ENCODE measurements at regions not wholly inside any gene's neighbourhood (a gene's known extent, or its start where the extent isn't known, plus 50 kb on each side); places are given as distances from the start of the nearest gene placed in this dataset.

DNA sequence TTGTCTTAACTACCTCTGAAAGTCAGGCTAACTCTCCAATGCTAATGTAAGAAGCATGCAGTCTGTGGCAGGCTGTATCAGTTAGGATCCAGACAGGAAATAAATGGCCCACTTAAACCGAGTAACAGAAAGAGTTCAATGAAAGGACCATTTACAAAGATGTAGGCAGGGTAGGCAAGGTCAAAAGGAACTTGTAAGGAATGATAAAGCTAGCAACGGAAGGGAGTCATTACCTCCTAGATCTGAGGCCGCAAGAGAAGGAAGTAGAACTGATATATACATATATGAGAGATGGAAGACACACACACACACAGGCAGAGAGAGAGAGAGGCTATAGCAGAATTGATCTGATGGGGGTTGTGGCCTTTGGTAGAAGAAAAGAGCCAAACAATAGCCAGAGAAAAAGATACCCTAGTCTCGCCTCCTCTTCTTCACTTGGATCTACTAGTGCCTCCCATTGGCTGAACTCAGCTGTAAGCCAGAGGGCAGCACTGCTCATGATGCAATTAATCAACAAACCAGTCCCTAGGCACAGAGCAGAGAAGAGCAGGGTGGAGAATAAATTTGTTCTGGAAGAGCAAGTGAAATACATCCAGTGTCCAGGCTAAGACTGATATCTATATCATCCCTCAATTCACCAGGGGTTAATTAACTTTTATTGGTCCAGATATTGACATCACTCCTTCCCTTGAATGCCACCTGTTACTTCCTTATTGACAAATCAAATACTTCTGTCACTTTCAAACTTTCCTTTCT is 91.2 kb downstream of the LSMEM1 start:
- TF ChIP-seq, protein P1, sequence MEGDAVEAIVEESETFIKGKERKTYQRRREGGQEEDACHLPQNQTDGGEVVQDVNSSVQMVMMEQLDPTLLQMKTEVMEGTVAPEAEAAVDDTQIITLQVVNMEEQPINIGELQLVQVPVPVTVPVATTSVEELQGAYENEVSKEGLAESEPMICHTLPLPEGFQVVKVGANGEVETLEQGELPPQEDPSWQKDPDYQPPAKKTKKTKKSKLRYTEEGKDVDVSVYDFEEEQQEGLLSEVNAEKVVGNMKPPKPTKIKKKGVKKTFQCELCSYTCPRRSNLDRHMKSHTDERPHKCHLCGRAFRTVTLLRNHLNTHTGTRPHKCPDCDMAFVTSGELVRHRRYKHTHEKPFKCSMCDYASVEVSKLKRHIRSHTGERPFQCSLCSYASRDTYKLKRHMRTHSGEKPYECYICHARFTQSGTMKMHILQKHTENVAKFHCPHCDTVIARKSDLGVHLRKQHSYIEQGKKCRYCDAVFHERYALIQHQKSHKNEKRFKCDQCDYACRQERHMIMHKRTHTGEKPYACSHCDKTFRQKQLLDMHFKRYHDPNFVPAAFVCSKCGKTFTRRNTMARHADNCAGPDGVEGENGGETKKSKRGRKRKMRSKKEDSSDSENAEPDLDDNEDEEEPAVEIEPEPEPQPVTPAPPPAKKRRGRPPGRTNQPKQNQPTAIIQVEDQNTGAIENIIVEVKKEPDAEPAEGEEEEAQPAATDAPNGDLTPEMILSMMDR (conservative IDR thresholded peaks at IDR 0.05): no peak
- TF ChIP-seq EZH2 (IDR thresholded peaks at IDR 0.05; ENCODE audit: low read depth): no peak
